ENCODE measurements at regions not wholly inside any gene's neighbourhood (a gene's known extent, or its start where the extent isn't known, plus 50 kb on each side); places are given as distances from the start of the nearest gene placed in this dataset.

DNA sequence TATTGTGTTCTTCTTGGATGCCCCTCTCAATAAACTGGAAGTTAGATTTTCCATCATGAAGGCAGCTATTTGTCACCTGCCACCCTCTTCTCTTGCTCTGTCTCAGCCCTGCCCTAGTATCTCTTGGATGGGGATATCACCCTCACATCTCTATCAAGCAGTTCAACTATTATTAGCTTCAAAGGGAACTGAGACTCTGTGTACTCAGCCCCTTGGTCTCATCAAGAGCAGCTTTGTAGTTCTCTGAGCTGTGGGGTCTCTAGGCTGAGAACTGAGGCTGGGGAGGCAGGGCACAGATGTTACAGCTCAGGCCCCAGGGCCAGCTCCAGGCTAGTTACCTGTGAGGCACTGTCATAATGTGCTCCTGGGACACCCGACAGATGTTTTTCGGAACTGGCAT, 130.3 kb downstream of the DAD1 start:
- no peaks in the 10 kb centered on the region for H3K4me1 ChIP-seq (ENCODE audit: insufficient read depth, low read length)
- no peaks in the 10 kb centered on the region for H3K36me3 ChIP-seq (ENCODE audit: low read depth, low read length)
- no peak overlapping the region for H3K4me3 ChIP-seq (ENCODE audit: low read length)
- ATAC-seq (no peak), DNase-seq (no peak)
- H3K27ac ChIP-seq (ENCODE audit: low read length): no peak overlapping the region
- H4K20me1 ChIP-seq (ENCODE audit: low read length): no peaks in the 10 kb centered on the region
- POLR2A ChIA-PET (ENCODE audit: unreplicated experiment): no interaction called here
- BruUV-seq (replicated peaks): no TSS peak
- no peak overlapping the region for H3K4me2 ChIP-seq (ENCODE audit: low read length)
- no peak overlapping the region for H2AFZ ChIP-seq (ENCODE audit: low read length)
- no peaks in the 10 kb centered on the region for H3K79me2 ChIP-seq (ENCODE audit: low read length)
- no peaks in the 10 kb centered on the region for H3F3A ChIP-seq (ENCODE audit: low read length, unreplicated experiment)
- CTCF ChIA-PET: no interaction called here
- intact Hi-C loops (cut with micrococcal nuclease): no loop called here
- no peaks in the 10 kb centered on the region for H3K27me3 ChIP-seq (ENCODE audit: low read length)
- no peaks in the 10 kb centered on the region for H3K9me3 ChIP-seq (ENCODE audit: low read length)
- H3K9ac ChIP-seq (ENCODE audit: low read length): no peak overlapping the region
- H3K9me2 ChIP-seq (replicated peaks; ENCODE audit: low read length): no peaks in the 10 kb centered on the region
- TF ChIP-seq, protein P1, sequence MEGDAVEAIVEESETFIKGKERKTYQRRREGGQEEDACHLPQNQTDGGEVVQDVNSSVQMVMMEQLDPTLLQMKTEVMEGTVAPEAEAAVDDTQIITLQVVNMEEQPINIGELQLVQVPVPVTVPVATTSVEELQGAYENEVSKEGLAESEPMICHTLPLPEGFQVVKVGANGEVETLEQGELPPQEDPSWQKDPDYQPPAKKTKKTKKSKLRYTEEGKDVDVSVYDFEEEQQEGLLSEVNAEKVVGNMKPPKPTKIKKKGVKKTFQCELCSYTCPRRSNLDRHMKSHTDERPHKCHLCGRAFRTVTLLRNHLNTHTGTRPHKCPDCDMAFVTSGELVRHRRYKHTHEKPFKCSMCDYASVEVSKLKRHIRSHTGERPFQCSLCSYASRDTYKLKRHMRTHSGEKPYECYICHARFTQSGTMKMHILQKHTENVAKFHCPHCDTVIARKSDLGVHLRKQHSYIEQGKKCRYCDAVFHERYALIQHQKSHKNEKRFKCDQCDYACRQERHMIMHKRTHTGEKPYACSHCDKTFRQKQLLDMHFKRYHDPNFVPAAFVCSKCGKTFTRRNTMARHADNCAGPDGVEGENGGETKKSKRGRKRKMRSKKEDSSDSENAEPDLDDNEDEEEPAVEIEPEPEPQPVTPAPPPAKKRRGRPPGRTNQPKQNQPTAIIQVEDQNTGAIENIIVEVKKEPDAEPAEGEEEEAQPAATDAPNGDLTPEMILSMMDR (conservative IDR thresholded peaks at IDR 0.05; ENCODE audit: low read depth, low read length): no peak
- TF ChIP-seq EZH2 (IDR thresholded peaks at IDR 0.05; ENCODE audit: low read length, unreplicated experiment) (no peak), EZH2phosphoT487 (IDR thresholded peaks at IDR 0.05; ENCODE audit: borderline replicate concordance, low read length) (no peak)

DNA sequence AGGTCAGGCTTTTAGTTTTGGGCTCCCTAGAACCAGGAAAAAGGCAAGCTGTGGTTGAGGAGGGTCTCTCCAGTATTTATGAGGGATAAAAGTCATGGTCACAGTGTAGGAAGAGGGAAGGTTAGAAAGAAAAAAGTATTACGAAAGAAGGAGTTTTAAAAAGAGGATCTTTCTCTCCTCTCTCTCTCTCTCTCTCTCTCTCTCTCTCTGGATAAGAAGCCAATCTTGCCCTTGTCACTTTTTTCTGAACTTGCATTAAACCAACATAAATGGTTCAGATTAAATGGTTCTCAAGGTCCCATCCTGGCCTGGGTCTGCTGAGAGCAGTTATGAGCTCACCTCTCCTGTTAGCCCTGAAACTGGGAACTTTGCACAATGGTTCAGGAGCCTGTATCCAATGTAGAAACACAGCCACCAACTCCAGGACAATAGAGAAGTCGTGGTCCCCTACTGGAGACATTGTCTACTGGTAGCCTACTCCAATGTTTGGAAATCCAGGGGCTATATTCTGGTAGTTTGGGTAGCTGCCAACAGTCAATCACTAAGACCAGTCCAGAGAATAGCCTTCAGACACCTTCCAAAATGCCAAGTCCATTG, 131.9 kb downstream of the DAD1 start:
- ATAC-seq (no peak), DNase-seq (no peak)
- no TSS peak for BruUV-seq (replicated peaks)
- Histone ChIP-seq H3K4me1 (ENCODE audit: insufficient read depth, low read length) (no peaks in the 10 kb centered on the region), H3F3A (ENCODE audit: low read length, unreplicated experiment) (no peaks in the 10 kb centered on the region), H2AFZ (ENCODE audit: low read length) (no peak overlapping the region), H4K20me1 (ENCODE audit: low read length) (no peaks in the 10 kb centered on the region), H3K9me2 (replicated peaks; ENCODE audit: low read length) (no peaks in the 10 kb centered on the region), H3K9ac (ENCODE audit: low read length) (no peak overlapping the region), H3K9me3 (ENCODE audit: low read length) (no peaks in the 10 kb centered on the region), H3K27me3 (ENCODE audit: low read length) (no peaks in the 10 kb centered on the region), H3K27ac (ENCODE audit: low read length) (no peak overlapping the region), H3K4me3 (ENCODE audit: low read length) (no peak overlapping the region), H3K4me2 (ENCODE audit: low read length) (no peak overlapping the region), H3K36me3 (ENCODE audit: low read depth, low read length) (no peaks in the 10 kb centered on the region), H3K79me2 (ENCODE audit: low read length) (no peaks in the 10 kb centered on the region)
- intact Hi-C loops (cut with micrococcal nuclease): no loop called here
- POLR2A ChIA-PET (ENCODE audit: unreplicated experiment): no interaction called here
- TF ChIP-seq EZH2 (IDR thresholded peaks at IDR 0.05; ENCODE audit: low read length, unreplicated experiment) (no peak), EZH2phosphoT487 (IDR thresholded peaks at IDR 0.05; ENCODE audit: borderline replicate concordance, low read length) (no peak)
- TF ChIP-seq, protein P1 (conservative IDR thresholded peaks at IDR 0.05; ENCODE audit: low read depth, low read length): no peak
- CTCF ChIA-PET: no interaction called here

DNA sequence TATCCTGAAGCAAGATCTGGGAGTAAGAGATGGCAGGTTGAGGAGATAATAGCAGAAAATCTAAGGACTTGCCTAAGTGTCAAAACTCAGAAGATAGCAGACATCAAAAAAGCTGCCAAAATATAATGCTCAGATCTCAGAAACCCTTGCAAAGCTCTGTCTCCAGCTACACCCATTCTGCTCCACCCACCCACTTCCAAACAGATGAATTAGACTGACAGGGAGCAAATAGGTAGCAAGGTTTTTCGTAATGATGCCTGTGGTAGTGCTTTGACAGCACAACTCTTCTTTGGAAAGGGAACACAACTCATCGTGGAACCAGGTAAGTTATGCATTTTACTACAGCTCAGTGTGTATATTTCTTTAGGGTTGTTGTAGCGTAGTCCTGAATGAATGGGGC, 132.6 kb downstream of the DAD1 start:
- TF ChIP-seq EZH2 (IDR thresholded peaks at IDR 0.05; ENCODE audit: low read length, unreplicated experiment): no peak
- no peak for TF ChIP-seq EZH2phosphoT487 (IDR thresholded peaks at IDR 0.05; ENCODE audit: borderline replicate concordance, low read length)
- TF ChIP-seq, protein P1 (conservative IDR thresholded peaks at IDR 0.05; ENCODE audit: low read depth, low read length): no peak
- Histone ChIP-seq H2AFZ (ENCODE audit: low read length) (no peak overlapping the region), H3K4me1 (ENCODE audit: insufficient read depth, low read length) (no peaks in the 10 kb centered on the region), H4K20me1 (ENCODE audit: low read length) (no peaks in the 10 kb centered on the region), H3K27me3 (ENCODE audit: low read length) (no peaks in the 10 kb centered on the region), H3K36me3 (ENCODE audit: low read depth, low read length) (no peaks in the 10 kb centered on the region), H3K9me3 (ENCODE audit: low read length) (no peaks in the 10 kb centered on the region), H3K9me2 (replicated peaks; ENCODE audit: low read length) (no peaks in the 10 kb centered on the region), H3K27ac (ENCODE audit: low read length) (no peak overlapping the region), H3K9ac (ENCODE audit: low read length) (no peak overlapping the region), H3F3A (ENCODE audit: low read length, unreplicated experiment) (no peaks in the 10 kb centered on the region), H3K4me2 (ENCODE audit: low read length) (no peak overlapping the region), H3K79me2 (ENCODE audit: low read length) (no peaks in the 10 kb centered on the region), H3K4me3 (ENCODE audit: low read length) (no peak overlapping the region)
- no peak for DNase-seq
- BruUV-seq (replicated peaks): no TSS peak
- ChIA-PET POLR2A (ENCODE audit: unreplicated experiment) (no interaction called here), CTCF (no interaction called here)
- intact Hi-C loops (cut with micrococcal nuclease): no loop called here
- ATAC-seq: no peak
